ENCODE measurements at regions not wholly inside any gene's neighbourhood (a gene's known extent, or its start where the extent isn't known, plus 50 kb on each side); places are given as distances from the start of the nearest gene placed in this dataset.

DNA sequence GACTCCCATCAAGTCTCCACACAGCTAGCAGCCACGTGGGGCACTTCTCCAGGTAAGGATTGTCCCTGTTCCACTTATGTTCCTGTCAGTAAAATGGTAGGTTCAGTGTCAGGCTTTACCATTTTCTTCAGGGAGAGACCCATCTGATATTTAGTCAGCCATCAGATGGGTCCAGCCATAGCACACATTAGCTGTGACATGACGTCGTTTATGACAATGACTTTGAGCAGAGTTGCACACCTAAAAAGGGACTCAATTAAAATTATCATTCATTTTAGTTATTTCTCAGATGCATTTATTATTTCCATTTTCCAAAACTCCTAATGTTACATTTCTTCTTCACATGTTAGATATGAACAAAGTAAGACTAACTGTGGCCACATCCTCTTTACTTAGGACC lies 68.2 kb upstream of the SNRPN start (continued):
- TF ChIP-seq, protein P1, sequence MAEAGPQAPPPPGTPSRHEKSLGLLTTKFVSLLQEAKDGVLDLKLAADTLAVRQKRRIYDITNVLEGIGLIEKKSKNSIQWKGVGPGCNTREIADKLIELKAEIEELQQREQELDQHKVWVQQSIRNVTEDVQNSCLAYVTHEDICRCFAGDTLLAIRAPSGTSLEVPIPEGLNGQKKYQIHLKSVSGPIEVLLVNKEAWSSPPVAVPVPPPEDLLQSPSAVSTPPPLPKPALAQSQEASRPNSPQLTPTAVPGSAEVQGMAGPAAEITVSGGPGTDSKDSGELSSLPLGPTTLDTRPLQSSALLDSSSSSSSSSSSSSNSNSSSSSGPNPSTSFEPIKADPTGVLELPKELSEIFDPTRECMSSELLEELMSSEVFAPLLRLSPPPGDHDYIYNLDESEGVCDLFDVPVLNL (CRISPR knock-in tag; IDR thresholded peaks at IDR 0.05; ENCODE audit: borderline replicate concordance, low read depth), result no peak
- TF ChIP-seq, protein P2, sequence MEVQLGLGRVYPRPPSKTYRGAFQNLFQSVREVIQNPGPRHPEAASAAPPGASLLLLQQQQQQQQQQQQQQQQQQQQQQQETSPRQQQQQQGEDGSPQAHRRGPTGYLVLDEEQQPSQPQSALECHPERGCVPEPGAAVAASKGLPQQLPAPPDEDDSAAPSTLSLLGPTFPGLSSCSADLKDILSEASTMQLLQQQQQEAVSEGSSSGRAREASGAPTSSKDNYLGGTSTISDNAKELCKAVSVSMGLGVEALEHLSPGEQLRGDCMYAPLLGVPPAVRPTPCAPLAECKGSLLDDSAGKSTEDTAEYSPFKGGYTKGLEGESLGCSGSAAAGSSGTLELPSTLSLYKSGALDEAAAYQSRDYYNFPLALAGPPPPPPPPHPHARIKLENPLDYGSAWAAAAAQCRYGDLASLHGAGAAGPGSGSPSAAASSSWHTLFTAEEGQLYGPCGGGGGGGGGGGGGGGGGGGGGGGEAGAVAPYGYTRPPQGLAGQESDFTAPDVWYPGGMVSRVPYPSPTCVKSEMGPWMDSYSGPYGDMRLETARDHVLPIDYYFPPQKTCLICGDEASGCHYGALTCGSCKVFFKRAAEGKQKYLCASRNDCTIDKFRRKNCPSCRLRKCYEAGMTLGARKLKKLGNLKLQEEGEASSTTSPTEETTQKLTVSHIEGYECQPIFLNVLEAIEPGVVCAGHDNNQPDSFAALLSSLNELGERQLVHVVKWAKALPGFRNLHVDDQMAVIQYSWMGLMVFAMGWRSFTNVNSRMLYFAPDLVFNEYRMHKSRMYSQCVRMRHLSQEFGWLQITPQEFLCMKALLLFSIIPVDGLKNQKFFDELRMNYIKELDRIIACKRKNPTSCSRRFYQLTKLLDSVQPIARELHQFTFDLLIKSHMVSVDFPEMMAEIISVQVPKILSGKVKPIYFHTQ (CRISPR knock-in tag; IDR thresholded peaks at IDR 0.05), result no peak
- TF ChIP-seq, protein P3, sequence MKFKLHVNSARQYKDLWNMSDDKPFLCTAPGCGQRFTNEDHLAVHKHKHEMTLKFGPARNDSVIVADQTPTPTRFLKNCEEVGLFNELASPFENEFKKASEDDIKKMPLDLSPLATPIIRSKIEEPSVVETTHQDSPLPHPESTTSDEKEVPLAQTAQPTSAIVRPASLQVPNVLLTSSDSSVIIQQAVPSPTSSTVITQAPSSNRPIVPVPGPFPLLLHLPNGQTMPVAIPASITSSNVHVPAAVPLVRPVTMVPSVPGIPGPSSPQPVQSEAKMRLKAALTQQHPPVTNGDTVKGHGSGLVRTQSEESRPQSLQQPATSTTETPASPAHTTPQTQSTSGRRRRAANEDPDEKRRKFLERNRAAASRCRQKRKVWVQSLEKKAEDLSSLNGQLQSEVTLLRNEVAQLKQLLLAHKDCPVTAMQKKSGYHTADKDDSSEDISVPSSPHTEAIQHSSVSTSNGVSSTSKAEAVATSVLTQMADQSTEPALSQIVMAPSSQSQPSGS (CRISPR knock-in tag; IDR thresholded peaks at IDR 0.05; ENCODE audit: borderline replicate concordance, low read depth), result no peak
- no peak for TF ChIP-seq PRRX2 (CRISPR knock-in tag; IDR thresholded peaks at IDR 0.05)

DNA sequence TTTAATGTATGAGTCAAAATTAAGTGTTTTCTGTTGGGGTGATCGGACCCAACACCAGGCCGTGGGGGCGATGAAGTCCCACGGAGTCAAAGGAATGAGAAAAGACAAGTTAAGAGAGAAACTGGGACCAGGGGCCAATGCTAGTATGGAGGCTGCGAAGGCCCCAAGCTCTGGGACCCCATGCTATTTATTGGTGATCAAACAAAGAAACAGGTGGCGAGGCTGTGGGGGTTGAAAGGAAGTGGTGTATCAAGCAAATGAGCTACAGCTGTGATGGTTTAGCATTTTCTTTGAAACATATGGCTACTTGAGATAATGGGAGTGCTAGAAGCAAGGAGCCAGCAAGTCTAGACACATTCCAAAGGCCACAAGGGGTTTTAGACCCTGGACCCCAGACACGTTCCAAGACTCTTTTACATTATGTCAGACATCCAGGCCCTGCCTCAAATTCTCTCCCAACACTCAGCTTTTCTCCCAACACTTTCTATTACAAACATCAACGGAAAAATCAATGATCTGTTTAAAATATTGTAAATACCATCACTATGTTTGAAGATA lies 56.0 kb upstream of the SNRPN start:
- Mint-ChIP-seq H3K9me3 (peaks cover 58% of the 10 kb centered on the region), H3K27ac (peak overlapping the region; percentile 99), H3K36me3 (peaks cover 52% of the 10 kb centered on the region), H3K27me3 (ENCODE audit: low read depth) (no peaks in the 10 kb centered on the region; the same call in 1 of the 2 replicates), H3K4me1 (peaks cover 59% of the 10 kb centered on the region), H3K4me3 (no peak overlapping the region)
- CTCF ChIA-PET, result interaction anchor here (1.4 kb wide), 1 partner anchor 223 kb away, joined by 3 read pairs; no protein-coding TSS in a partner anchor
- DNase-seq (ENCODE audit: low spot score) (peak; percentile 63), ATAC-seq (peak; percentile 56)
- POLR2A ChIA-PET, result interaction anchor here (0.8 to 1.5 kb wide), 2 partner anchors 41 to 58 kb away, joined by 5 to 10 read pairs; no protein-coding TSS in a partner anchor
- TF ChIP-seq, protein P2 (CRISPR knock-in tag; IDR thresholded peaks at IDR 0.05), result no peak
- TF ChIP-seq FOXK1 (CRISPR knock-in tag; IDR thresholded peaks at IDR 0.05) (peak; percentile 27; the same call in 1 of the 2 replicates), EMX1 (CRISPR knock-in tag; IDR thresholded peaks at IDR 0.05) (no peak), MYBL2 (CRISPR knock-in tag; IDR thresholded peaks at IDR 0.05) (no peak)
- TF ChIP-seq, protein P4, sequence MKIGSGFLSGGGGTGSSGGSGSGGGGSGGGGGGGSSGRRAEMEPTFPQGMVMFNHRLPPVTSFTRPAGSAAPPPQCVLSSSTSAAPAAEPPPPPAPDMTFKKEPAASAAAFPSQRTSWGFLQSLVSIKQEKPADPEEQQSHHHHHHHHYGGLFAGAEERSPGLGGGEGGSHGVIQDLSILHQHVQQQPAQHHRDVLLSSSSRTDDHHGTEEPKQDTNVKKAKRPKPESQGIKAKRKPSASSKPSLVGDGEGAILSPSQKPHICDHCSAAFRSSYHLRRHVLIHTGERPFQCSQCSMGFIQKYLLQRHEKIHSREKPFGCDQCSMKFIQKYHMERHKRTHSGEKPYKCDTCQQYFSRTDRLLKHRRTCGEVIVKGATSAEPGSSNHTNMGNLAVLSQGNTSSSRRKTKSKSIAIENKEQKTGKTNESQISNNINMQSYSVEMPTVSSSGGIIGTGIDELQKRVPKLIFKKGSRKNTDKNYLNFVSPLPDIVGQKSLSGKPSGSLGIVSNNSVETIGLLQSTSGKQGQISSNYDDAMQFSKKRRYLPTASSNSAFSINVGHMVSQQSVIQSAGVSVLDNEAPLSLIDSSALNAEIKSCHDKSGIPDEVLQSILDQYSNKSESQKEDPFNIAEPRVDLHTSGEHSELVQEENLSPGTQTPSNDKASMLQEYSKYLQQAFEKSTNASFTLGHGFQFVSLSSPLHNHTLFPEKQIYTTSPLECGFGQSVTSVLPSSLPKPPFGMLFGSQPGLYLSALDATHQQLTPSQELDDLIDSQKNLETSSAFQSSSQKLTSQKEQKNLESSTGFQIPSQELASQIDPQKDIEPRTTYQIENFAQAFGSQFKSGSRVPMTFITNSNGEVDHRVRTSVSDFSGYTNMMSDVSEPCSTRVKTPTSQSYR (CRISPR knock-in tag; IDR thresholded peaks at IDR 0.05), result 0 out of 2 replicates have a peak, but pooled peaks have one; percentile 37
- TF ChIP-seq, protein P5, sequence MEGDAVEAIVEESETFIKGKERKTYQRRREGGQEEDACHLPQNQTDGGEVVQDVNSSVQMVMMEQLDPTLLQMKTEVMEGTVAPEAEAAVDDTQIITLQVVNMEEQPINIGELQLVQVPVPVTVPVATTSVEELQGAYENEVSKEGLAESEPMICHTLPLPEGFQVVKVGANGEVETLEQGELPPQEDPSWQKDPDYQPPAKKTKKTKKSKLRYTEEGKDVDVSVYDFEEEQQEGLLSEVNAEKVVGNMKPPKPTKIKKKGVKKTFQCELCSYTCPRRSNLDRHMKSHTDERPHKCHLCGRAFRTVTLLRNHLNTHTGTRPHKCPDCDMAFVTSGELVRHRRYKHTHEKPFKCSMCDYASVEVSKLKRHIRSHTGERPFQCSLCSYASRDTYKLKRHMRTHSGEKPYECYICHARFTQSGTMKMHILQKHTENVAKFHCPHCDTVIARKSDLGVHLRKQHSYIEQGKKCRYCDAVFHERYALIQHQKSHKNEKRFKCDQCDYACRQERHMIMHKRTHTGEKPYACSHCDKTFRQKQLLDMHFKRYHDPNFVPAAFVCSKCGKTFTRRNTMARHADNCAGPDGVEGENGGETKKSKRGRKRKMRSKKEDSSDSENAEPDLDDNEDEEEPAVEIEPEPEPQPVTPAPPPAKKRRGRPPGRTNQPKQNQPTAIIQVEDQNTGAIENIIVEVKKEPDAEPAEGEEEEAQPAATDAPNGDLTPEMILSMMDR (IDR thresholded peaks at IDR 0.05), result no peak
- TF ChIP-seq, protein P6, sequence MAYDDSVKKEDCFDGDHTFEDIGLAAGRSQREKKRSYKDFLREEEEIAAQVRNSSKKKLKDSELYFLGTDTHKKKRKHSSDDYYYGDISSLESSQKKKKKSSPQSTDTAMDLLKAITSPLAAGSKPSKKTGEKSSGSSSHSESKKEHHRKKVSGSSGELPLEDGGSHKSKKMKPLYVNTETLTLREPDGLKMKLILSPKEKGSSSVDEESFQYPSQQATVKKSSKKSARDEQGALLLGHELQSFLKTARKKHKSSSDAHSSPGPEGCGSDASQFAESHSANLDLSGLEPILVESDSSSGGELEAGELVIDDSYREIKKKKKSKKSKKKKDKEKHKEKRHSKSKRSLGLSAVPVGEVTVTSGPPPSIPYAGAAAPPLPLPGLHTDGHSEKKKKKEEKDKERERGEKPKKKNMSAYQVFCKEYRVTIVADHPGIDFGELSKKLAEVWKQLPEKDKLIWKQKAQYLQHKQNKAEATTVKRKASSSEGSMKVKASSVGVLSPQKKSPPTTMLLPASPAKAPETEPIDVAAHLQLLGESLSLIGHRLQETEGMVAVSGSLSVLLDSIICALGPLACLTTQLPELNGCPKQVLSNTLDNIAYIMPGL (CRISPR knock-in tag; IDR thresholded peaks at IDR 0.05), result no peak
